OCI-LY7 (cell line): ENCODE measurements at regions not wholly inside any gene's neighbourhood (a gene's known extent, or its start where the extent isn't known, plus 50 kb on each side); places are given as distances from the start of the nearest gene placed in this dataset.

Experiments
- BruUV-seq: library from RNA; stranded (reverse); fragments of 400-500 nt; replicated peaks from 2 replicates; lab custom pipeline; 2021; lab: Mats Ljungman, UMichigan
- CTCF ChIA-PET: fragments of 300-600 bp; sonication (Branson Sonifier 250); formaldehyde crosslinking; loops from one replicate; lab custom pipeline; 2022; ENCODE audit warnings: antibody characterized with exemption; ENCODE audit not compliant: unreplicated experiment; lab: Charles Lee
- POLR2A ChIA-PET: fragments of 300-600 bp; sonication (Branson Sonifier 250); formaldehyde crosslinking; loops from one replicate; lab custom pipeline; 2022; ENCODE audit warnings: antibody characterized with exemption; lab: Charles Lee
- DNase-seq: peaks from one replicate; pipeline ENCODE4 v3.0.0-alpha.2; 2015; ENCODE audit warnings: low spot score
- H2AFZ ChIP-seq: fragments of 200-600 bp; sonication (generic), shearing (Covaris generic); 2 replicates; pipeline ENCODE4 v1.6.1; 2014; ENCODE audit warnings: mild to moderate bottlenecking, antibody characterized with exemption, low read length, moderate library complexity
- H3K27ac ChIP-seq: fragments of 200-600 bp; sonication (generic); 2 replicates; pipeline ENCODE4 v1.5.1; 2014; ENCODE audit warnings: mixed run types, low read depth, mild to moderate bottlenecking, moderate library complexity, low read length, inconsistent platforms; ENCODE audit not compliant: poor library complexity, severe bottlenecking
- H3K36me3 ChIP-seq: fragments of 200-600 bp; sonication (generic); 2 replicates; pipeline ENCODE4 v1.6.1; 2014; ENCODE audit warnings: mild to moderate bottlenecking, antibody characterized with exemption, low read length, moderate library complexity, mixed read lengths; ENCODE audit not compliant: insufficient read depth
- H3K4me1 ChIP-seq: fragments of 200-600 bp; sonication (generic); 2 replicates; pipeline ENCODE4 v1.5.1; 2014; ENCODE audit warnings: mild to moderate bottlenecking, low read length; ENCODE audit not compliant: insufficient read depth, poor library complexity, severe bottlenecking
- H3K4me2 ChIP-seq: fragments of 200-600 bp; sonication (generic); 2 replicates; pipeline ENCODE4 v1.6.1; 2014; ENCODE audit warnings: mild to moderate bottlenecking, low read length
- H3K4me3 ChIP-seq: fragments of 200-600 bp; sonication (generic); 2 replicates; pipeline ENCODE4 v1.5.1; 2014; ENCODE audit warnings: mild to moderate bottlenecking, low read depth, low read length; ENCODE audit not compliant: poor library complexity, severe bottlenecking
- H3K79me2 ChIP-seq: fragments of 200-600 bp; sonication (generic); 2 replicates; pipeline ENCODE4 v1.6.1; 2016; ENCODE audit warnings: low read depth, mild to moderate bottlenecking, low read length, moderate library complexity, mixed read lengths; ENCODE audit not compliant: insufficient read depth
- H3K9me2 ChIP-seq: fragments of 200-600 bp; sonication (generic); 2 replicates; pipeline ENCODE4 v1.6.1; 2016; ENCODE audit warnings: mild to moderate bottlenecking, low read length, mixed read lengths; ENCODE audit not compliant: insufficient read depth
- H3K9me3 ChIP-seq: fragments of 200-600 bp; sonication (generic); 2 replicates; pipeline ENCODE4 v1.6.1; 2014; ENCODE audit warnings: mild to moderate bottlenecking, mixed run types, low read length, mixed read lengths
- H4K20me1 ChIP-seq: fragments of 200-600 bp; sonication (generic); 2 replicates; pipeline ENCODE4 v1.6.1; 2014; ENCODE audit warnings: mild to moderate bottlenecking, antibody characterized with exemption, low read length, moderate library complexity, mixed read lengths; ENCODE audit not compliant: insufficient read depth
- EZH2phosphoT487 ChIP-seq: fragments of 200-600 bp; sonication (generic); IDR thresholded peaks from 2 replicates; pipeline ENCODE4 v1.6.1; 2018; ENCODE audit warnings: low read depth, borderline replicate concordance, mild to moderate bottlenecking, mixed run types, antibody characterized with exemption, low read length, moderate library complexity, mixed read lengths
- intact Hi-C: fragments of 100-400 bp; cut with micrococcal nuclease; formaldehyde crosslinking; loops from one replicate; pipeline ENCODE4 v1.10.0; 2022; ENCODE audit not compliant: unreplicated experiment
- TF ChIP-seq, protein P1 (sequence below): fragments of 200-600 bp; sonication (generic); conservative IDR thresholded peaks from 2 replicates; pipeline ENCODE4 v1.5.1; 2014; ENCODE audit warnings: mild to moderate bottlenecking, antibody characterized with exemption, low read length, moderate library complexity, mixed read lengths

DNA sequence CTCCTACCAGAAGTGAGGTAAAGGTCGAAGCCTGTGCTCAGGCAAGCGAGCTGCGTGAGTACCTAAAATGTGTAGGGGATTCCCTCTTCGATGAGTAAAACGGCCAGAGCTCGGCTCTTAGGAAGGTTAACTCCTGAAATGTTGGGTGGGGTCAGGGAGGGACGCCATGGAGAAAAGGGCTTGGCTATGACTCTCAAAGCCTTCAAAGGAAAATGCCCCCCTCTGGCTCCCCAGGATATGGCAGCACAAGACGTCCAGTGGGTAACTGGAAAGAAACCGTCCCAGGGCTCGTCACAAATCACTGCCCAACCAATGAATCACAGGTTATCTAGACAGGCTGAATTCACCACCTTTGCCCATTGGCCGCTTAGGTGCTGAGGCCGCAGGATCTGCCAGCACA is 58.0 kb downstream of the CALML3 start:
- Histone ChIP-seq H3K9me2 (no peaks in the 10 kb centered on the region), H3K27ac (peak overlapping the region; percentile 88), H3K79me2 (no peaks in the 10 kb centered on the region), H3K4me3 (peak overlapping the region; percentile 55), H4K20me1 (no peaks in the 10 kb centered on the region), H2AFZ (peak overlapping the region; percentile 57; the same call in 1 of the 2 replicates), H3K36me3 (peaks cover 7% of the 10 kb centered on the region), H3K4me2 (peak overlapping the region; percentile 87), H3K4me1 (peaks cover 78% of the 10 kb centered on the region), H3K9me3 (peaks cover 18% of the 10 kb centered on the region)
- no TSS peak for BruUV-seq
- ChIA-PET CTCF (interaction anchor here (0.6 kb wide), 1 partner anchor 14 kb away, joined by 3 read pairs; no protein-coding TSS in a partner anchor), POLR2A (interaction anchor here (0.6 to 1.9 kb wide), 6 partner anchors 10 to 1965 kb away, joined by 3 to 4 read pairs (median 3); no protein-coding TSS in a partner anchor)
- DNase-seq = peak; percentile 56
- TF ChIP-seq EZH2phosphoT487 = no peak
- TF ChIP-seq, protein P1, sequence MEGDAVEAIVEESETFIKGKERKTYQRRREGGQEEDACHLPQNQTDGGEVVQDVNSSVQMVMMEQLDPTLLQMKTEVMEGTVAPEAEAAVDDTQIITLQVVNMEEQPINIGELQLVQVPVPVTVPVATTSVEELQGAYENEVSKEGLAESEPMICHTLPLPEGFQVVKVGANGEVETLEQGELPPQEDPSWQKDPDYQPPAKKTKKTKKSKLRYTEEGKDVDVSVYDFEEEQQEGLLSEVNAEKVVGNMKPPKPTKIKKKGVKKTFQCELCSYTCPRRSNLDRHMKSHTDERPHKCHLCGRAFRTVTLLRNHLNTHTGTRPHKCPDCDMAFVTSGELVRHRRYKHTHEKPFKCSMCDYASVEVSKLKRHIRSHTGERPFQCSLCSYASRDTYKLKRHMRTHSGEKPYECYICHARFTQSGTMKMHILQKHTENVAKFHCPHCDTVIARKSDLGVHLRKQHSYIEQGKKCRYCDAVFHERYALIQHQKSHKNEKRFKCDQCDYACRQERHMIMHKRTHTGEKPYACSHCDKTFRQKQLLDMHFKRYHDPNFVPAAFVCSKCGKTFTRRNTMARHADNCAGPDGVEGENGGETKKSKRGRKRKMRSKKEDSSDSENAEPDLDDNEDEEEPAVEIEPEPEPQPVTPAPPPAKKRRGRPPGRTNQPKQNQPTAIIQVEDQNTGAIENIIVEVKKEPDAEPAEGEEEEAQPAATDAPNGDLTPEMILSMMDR = peak; percentile 66
- intact Hi-C loops = loop anchor here (2.0 to 10.0 kb wide), 3 partner anchors 74 to 1892 kb away; no protein-coding TSS in a partner anchor

DNA sequence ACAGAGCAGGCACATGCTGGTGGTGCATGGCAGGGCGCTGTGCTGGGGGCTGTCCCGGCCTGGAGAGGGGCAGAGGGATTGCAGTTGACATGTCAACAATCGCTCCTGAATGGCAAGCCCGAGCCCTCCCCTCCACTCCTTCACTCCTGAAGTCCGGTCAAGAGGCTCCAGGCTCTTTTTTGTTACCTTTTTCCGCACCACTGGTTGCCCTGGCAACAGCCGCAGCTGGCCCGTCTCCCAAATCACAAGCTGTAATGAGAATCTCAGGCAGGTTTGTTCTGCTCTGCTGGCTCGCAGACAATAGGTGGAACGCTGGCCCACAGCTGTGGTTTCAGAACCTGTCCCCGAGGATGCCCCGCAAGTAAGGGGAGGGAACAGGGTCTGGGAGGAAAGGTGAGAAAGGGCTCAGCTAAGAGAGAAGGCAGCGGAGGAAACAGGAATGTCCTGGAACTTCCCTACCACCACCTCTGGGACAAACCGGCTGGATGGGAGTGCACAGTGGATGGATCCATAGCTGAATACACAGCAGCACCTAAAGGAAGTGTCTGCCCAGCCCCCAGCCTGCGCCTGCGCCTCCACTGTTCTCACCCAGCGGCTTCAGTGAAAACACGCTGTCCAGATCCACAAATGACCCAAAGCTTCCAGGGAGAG is 58.9 kb downstream of the CALML3 start:
- peak overlapping the region; percentile 87 for H3K4me2 ChIP-seq
- H3K4me1 ChIP-seq = peaks cover 87% of the 10 kb centered on the region
- DNase-seq = peak; percentile 96
- H4K20me1 ChIP-seq = no peaks in the 10 kb centered on the region
- H3K4me3 ChIP-seq = peak overlapping the region; percentile 42
- peak overlapping the region; percentile 88 for H3K27ac ChIP-seq
- intact Hi-C loops = loop anchor here (2.0 to 10.0 kb wide), 3 partner anchors 73 to 1891 kb away; no protein-coding TSS in a partner anchor
- no peaks in the 10 kb centered on the region for H3K9me2 ChIP-seq
- POLR2A ChIA-PET = interaction anchor here (0.7 to 2.7 kb wide), 4 partner anchors 11 to 742 kb away, joined by 3 to 13 read pairs (median 4); no protein-coding TSS in a partner anchor
- CTCF ChIA-PET = no interaction called here
- H3K9me3 ChIP-seq = peaks cover 18% of the 10 kb centered on the region
- no TSS peak for BruUV-seq
- H3K36me3 ChIP-seq = peaks cover 7% of the 10 kb centered on the region
- H3K79me2 ChIP-seq = no peaks in the 10 kb centered on the region
- no peak overlapping the region for H2AFZ ChIP-seq
- TF ChIP-seq EZH2phosphoT487 = no peak
- TF ChIP-seq, protein P1 = no peak
